ENCODE measurements at regions not wholly inside any gene's neighbourhood (a gene's known extent, or its start where the extent isn't known, plus 50 kb on each side); places are given as distances from the start of the nearest gene placed in this dataset.

DNA sequence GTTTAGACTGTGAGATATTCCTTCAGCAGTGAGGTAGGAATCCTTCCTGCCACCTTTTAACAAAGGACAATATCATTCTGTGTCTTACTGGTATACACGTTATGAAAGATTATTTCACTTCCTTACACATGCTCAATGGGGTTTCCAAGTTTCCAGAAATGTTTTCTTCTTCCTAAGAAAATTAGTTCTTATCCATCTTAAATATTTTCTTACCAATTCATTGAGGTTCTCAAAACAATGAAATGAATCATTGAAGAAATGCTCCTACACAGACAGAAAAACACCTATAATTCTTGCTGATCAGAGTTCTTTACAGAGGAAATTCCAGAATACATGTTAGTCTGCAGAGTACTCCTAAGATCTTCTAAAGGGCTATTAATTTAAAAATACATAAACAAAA lies 51.4 kb upstream of the SEC61G start:
- Histone ChIP-seq H3K36me3 (ENCODE audit: insufficient read depth, low read length) (no peaks in the 10 kb centered on the region), H3K9ac (ENCODE audit: low read length) (no peak overlapping the region), H3K4me2 (ENCODE audit: low read length) (no peak overlapping the region), H3K4me3 (ENCODE audit: low read length) (no peak overlapping the region), H3K79me2 (replicated peaks; ENCODE audit: insufficient read depth, low read length) (no peaks in the 10 kb centered on the region), H3K9me3 (ENCODE audit: low read length) (no peaks in the 10 kb centered on the region), H2AFZ (ENCODE audit: low read depth, low read length) (no peak overlapping the region), H3K27me3 (ENCODE audit: insufficient read depth, low read depth, low read length) (no peaks in the 10 kb centered on the region), H3K27ac (ENCODE audit: low read length) (no peak overlapping the region), H3F3A (ENCODE audit: insufficient read depth, low read length, poor library complexity, severe bottlenecking) (no peaks in the 10 kb centered on the region), H3K9me2 (ENCODE audit: insufficient read depth, low read length) (no peaks in the 10 kb centered on the region), H4K20me1 (ENCODE audit: insufficient read depth) (no peaks in the 10 kb centered on the region)
- TF ChIP-seq EZH2 (IDR thresholded peaks at IDR 0.05; ENCODE audit: borderline replicate concordance, insufficient read depth, low read length, poor library complexity, severe bottlenecking), result no peak
- TF ChIP-seq, protein P1, sequence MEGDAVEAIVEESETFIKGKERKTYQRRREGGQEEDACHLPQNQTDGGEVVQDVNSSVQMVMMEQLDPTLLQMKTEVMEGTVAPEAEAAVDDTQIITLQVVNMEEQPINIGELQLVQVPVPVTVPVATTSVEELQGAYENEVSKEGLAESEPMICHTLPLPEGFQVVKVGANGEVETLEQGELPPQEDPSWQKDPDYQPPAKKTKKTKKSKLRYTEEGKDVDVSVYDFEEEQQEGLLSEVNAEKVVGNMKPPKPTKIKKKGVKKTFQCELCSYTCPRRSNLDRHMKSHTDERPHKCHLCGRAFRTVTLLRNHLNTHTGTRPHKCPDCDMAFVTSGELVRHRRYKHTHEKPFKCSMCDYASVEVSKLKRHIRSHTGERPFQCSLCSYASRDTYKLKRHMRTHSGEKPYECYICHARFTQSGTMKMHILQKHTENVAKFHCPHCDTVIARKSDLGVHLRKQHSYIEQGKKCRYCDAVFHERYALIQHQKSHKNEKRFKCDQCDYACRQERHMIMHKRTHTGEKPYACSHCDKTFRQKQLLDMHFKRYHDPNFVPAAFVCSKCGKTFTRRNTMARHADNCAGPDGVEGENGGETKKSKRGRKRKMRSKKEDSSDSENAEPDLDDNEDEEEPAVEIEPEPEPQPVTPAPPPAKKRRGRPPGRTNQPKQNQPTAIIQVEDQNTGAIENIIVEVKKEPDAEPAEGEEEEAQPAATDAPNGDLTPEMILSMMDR (IDR thresholded peaks at IDR 0.05; ENCODE audit: poor library complexity, severe bottlenecking), result no peak
- no peak for TF ChIP-seq TAF1 (IDR thresholded peaks at IDR 0.05; ENCODE audit: low read depth)
- TF ChIP-seq MXI1 (conservative IDR thresholded peaks at IDR 0.05; ENCODE audit: poor library complexity, severe bottlenecking), result no peak

DNA sequence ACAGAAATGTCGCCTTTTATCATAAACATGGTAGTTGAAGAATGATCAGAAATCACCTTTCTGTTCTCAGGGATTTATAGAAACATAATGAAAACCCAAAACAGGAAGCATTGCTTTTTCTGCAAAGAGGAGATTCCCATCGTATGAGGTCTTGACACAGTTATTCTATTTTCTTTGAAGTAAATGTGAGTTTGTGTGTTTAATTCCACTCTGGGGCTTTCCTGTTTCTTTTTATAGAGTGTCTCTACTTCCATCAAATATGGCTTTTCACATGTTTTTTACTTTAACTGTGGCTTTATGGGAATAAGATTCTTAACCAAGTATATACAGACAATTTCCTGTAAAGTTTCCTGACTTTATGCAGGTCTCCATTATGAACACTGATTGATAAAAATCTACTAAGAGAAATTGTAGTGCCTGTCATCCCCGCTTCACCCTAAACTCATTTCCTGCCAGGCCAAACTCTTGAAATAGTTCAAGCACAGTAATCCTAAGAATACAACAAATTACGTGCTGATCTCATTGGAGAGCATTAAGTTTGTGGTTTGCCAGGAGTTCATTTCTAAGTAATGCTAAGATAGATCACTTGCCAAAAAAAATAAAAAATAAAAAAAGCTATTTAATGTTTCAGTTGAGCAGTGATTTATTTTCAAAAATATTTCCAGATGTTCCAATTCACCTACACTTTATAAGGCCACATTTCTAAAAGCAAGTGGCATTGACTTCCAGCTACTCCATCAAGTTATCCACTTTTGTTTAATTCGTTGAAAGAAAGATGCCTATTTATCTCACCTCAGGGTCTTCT lies 52.2 kb upstream of the SEC61G start:
- no peaks in the 10 kb centered on the region for H3K9me2 ChIP-seq (ENCODE audit: insufficient read depth, low read length)
- no peak overlapping the region for H3K9ac ChIP-seq (ENCODE audit: low read length)
- no peaks in the 10 kb centered on the region for H3F3A ChIP-seq (ENCODE audit: insufficient read depth, low read length, poor library complexity, severe bottlenecking)
- H3K27ac ChIP-seq (ENCODE audit: low read length), result no peak overlapping the region
- H3K79me2 ChIP-seq (replicated peaks; ENCODE audit: insufficient read depth, low read length), result no peaks in the 10 kb centered on the region
- no peak for TF ChIP-seq EP300 (conservative IDR thresholded peaks at IDR 0.05; ENCODE audit: poor library complexity, severe bottlenecking)
- no peak for TF ChIP-seq RAD21 (conservative IDR thresholded peaks at IDR 0.05)
- TF ChIP-seq MXI1 (conservative IDR thresholded peaks at IDR 0.05; ENCODE audit: poor library complexity, severe bottlenecking), result no peak
- TF ChIP-seq TAF1 (IDR thresholded peaks at IDR 0.05; ENCODE audit: low read depth), result no peak
- TF ChIP-seq, protein P1 (IDR thresholded peaks at IDR 0.05; ENCODE audit: poor library complexity, severe bottlenecking), result no peak
- TF ChIP-seq POLR2AphosphoS5 (IDR thresholded peaks at IDR 0.05), result no peak
- TF ChIP-seq SMC3 (conservative IDR thresholded peaks at IDR 0.05; ENCODE audit: poor library complexity), result no peak
- TF ChIP-seq EZH2 (IDR thresholded peaks at IDR 0.05; ENCODE audit: borderline replicate concordance, insufficient read depth, low read length, poor library complexity, severe bottlenecking), result no peak
- TF ChIP-seq, protein P2, sequence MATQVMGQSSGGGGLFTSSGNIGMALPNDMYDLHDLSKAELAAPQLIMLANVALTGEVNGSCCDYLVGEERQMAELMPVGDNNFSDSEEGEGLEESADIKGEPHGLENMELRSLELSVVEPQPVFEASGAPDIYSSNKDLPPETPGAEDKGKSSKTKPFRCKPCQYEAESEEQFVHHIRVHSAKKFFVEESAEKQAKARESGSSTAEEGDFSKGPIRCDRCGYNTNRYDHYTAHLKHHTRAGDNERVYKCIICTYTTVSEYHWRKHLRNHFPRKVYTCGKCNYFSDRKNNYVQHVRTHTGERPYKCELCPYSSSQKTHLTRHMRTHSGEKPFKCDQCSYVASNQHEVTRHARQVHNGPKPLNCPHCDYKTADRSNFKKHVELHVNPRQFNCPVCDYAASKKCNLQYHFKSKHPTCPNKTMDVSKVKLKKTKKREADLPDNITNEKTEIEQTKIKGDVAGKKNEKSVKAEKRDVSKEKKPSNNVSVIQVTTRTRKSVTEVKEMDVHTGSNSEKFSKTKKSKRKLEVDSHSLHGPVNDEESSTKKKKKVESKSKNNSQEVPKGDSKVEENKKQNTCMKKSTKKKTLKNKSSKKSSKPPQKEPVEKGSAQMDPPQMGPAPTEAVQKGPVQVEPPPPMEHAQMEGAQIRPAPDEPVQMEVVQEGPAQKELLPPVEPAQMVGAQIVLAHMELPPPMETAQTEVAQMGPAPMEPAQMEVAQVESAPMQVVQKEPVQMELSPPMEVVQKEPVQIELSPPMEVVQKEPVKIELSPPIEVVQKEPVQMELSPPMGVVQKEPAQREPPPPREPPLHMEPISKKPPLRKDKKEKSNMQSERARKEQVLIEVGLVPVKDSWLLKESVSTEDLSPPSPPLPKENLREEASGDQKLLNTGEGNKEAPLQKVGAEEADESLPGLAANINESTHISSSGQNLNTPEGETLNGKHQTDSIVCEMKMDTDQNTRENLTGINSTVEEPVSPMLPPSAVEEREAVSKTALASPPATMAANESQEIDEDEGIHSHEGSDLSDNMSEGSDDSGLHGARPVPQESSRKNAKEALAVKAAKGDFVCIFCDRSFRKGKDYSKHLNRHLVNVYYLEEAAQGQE (IDR thresholded peaks at IDR 0.05; ENCODE audit: borderline replicate concordance), result no peak
- no peak overlapping the region for H2AFZ ChIP-seq (ENCODE audit: low read depth, low read length)
- no peak overlapping the region for H3K4me2 ChIP-seq (ENCODE audit: low read length)
- H4K20me1 ChIP-seq (ENCODE audit: insufficient read depth), result no peaks in the 10 kb centered on the region
- no peak overlapping the region for H3K4me3 ChIP-seq (ENCODE audit: low read length)
- no peaks in the 10 kb centered on the region for H3K27me3 ChIP-seq (ENCODE audit: insufficient read depth, low read depth, low read length)
- no peaks in the 10 kb centered on the region for H3K9me3 ChIP-seq (ENCODE audit: low read length)
- no peaks in the 10 kb centered on the region for H3K36me3 ChIP-seq (ENCODE audit: insufficient read depth, low read length)
